ENCODE measurements at regions not wholly inside any gene's neighbourhood (a gene's known extent, or its start where the extent isn't known, plus 50 kb on each side); places are given as distances from the start of the nearest gene placed in this dataset.

- peaks cover 9% of the 10 kb centered on the region; the same call in 1 of the 2 replicates for H3K9me3 ChIP-seq (ENCODE audit: control insufficient read depth, insufficient read depth, low read length)
- TF ChIP-seq CTCF (IDR thresholded peaks at IDR 0.05; ENCODE audit: low read depth, low read length) = no peak
- CTCF ChIA-PET = interaction anchor here (1.9 kb wide), 1 partner anchor 408 kb away, joined by 7 read pairs; no protein-coding TSS in a partner anchor
- H3K27me3 ChIP-seq (ENCODE audit: control insufficient read depth, insufficient read depth, low read length) = no peaks in the 10 kb centered on the region
- H3K27ac ChIP-seq (ENCODE audit: low read depth, low read length) = no peak overlapping the region
- POLR2A ChIA-PET = no interaction called here
- no peak for DNase-seq (ENCODE audit: low read depth, low spot score)
- no peak overlapping the region for H3K4me3 ChIP-seq (ENCODE audit: low read depth, low read length)
Observed at GRCh38 chr21:38729754-38730379, 75.9 kb upstream of the ETS2 start.

- TF ChIP-seq CTCF (IDR thresholded peaks at IDR 0.05; ENCODE audit: low read depth, low read length) = peak; percentile 96
- no peaks in the 10 kb centered on the region for H3K9me3 ChIP-seq (ENCODE audit: control insufficient read depth, insufficient read depth, low read length)
- ChIA-PET CTCF (interaction anchor here (0.5 to 2.7 kb wide), 18 partner anchors 10 to 440 kb away, joined by 3 to 15 read pairs (median 4); no protein-coding TSS in a partner anchor), POLR2A (interaction anchor here (0.6 kb wide), 1 partner anchor 186 kb away, joined by 7 read pairs; no protein-coding TSS in a partner anchor)
- H3K27ac ChIP-seq (ENCODE audit: low read depth, low read length) = peak overlapping the region; percentile 63
- peak overlapping the region; percentile 57 for H3K4me3 ChIP-seq (ENCODE audit: low read depth, low read length)
- DNase-seq (ENCODE audit: low read depth, low spot score) = peak; percentile 49
- H3K27me3 ChIP-seq (ENCODE audit: control insufficient read depth, insufficient read depth, low read length) = no peaks in the 10 kb centered on the region
Observed at GRCh38 chr21:38733972-38734546, 71.7 kb upstream of the ETS2 start.

GRCh38 chr21:38734646-38735365, 70.9 kb upstream of the ETS2 start:
- H3K27me3 ChIP-seq (ENCODE audit: control insufficient read depth, insufficient read depth, low read length) = no peaks in the 10 kb centered on the region
- no peak overlapping the region for H3K4me3 ChIP-seq (ENCODE audit: low read depth, low read length)
- no peak overlapping the region for H3K27ac ChIP-seq (ENCODE audit: low read depth, low read length)
- CTCF ChIA-PET = interaction anchor here (0.5 to 2.7 kb wide), 21 partner anchors 9 to 894 kb away, joined by 3 to 15 read pairs (median 4); no protein-coding TSS in a partner anchor
- H3K9me3 ChIP-seq (ENCODE audit: control insufficient read depth, insufficient read depth, low read length) = no peaks in the 10 kb centered on the region
- no peak for DNase-seq (ENCODE audit: low read depth, low spot score)
- POLR2A ChIA-PET = interaction anchor here (0.6 kb wide), 1 partner anchor 186 kb away, joined by 7 read pairs; no protein-coding TSS in a partner anchor
- TF ChIP-seq CTCF (IDR thresholded peaks at IDR 0.05; ENCODE audit: low read depth, low read length) = no peak

GRCh38 chr21:38735626-38736206, 70.0 kb upstream of the ETS2 start:
- Histone ChIP-seq H3K27me3 (ENCODE audit: control insufficient read depth, insufficient read depth, low read length) (no peaks in the 10 kb centered on the region), H3K27ac (ENCODE audit: low read depth, low read length) (no peak overlapping the region), H3K4me3 (ENCODE audit: low read depth, low read length) (no peak overlapping the region), H3K9me3 (ENCODE audit: control insufficient read depth, insufficient read depth, low read length) (no peaks in the 10 kb centered on the region)
- TF ChIP-seq CTCF (IDR thresholded peaks at IDR 0.05; ENCODE audit: low read depth, low read length) = no peak
- CTCF ChIA-PET = interaction anchor here (0.6 to 2.7 kb wide), 7 partner anchors 33 to 436 kb away, joined by 3 to 15 read pairs (median 3); no protein-coding TSS in a partner anchor
- DNase-seq (ENCODE audit: low read depth, low spot score) = no peak
- POLR2A ChIA-PET = no interaction called here

Measured in AG04450 (cell line).